Transverse colon (tissue), 4 donors: ENCODE measurements at regions not wholly inside any gene's neighbourhood (a gene's known extent, or its start where the extent isn't known, plus 50 kb on each side); places are given as distances from the start of the nearest gene placed in this dataset.

Experiments used
- DNase-seq: peaks from one replicate; pipeline ENCODE4 v3.0.0-alpha.2; 2019
- H3K27ac ChIP-seq, 4 donors: fragments of 200-600 bp; sonication (generic); 2 replicates each; pipeline ENCODE4 v1.5.1; 2016 to 2018; ENCODE audit warnings: inconsistent platforms in 4 of 4
- H3K27me3 ChIP-seq: fragments of 200-600 bp; sonication (generic); 2 replicates; pipeline ENCODE4 v1.5.1; 2017; ENCODE audit warnings: inconsistent platforms
- H3K36me3 ChIP-seq, 4 donors: fragments of 200-600 bp; sonication (generic); 2 replicates each; pipeline ENCODE4 v1.5.1; 2017 to 2019; ENCODE audit warnings: inconsistent platforms in 4 of 4
- H3K4me1 ChIP-seq, 4 donors: fragments of 200-600 bp; sonication (generic); 2 replicates each; pipeline ENCODE4 v1.5.1; 2017 to 2020; ENCODE audit warnings: inconsistent platforms in 4 of 4
- H3K4me3 ChIP-seq, 4 donors: fragments of 200-600 bp; sonication (generic); 1 replicate in 1 of 4; 2 replicates in 3 of 4; pipeline versions ENCODE4 v1.5.1 to v1.6.1; 2017 to 2019; ENCODE audit warnings: inconsistent platforms in 4 of 4
- H3K9me3 ChIP-seq, 2 donors: fragments of 200-600 bp; sonication (generic); 2 replicates each; pipeline ENCODE4 v1.5.1; 2017 to 2019; ENCODE audit warnings: inconsistent platforms in 2 of 2
- CTCF ChIP-seq, 5 experiments: fragments of 200-600 bp in 3 of 5; fragments of 450-650 bp in 2 of 5; sonication (generic) in 3 of 5; IDR thresholded peaks; 1 replicate in 2 of 5; 2 replicates in 3 of 5; pipeline ENCODE4 v1.5.1; 2016 to 2017; ENCODE audit warnings: antibody characterized with exemption in 5 of 5, inconsistent platforms in 3 of 5, mild to moderate bottlenecking in 2 of 5, moderate library complexity in 1 of 5
- EP300 ChIP-seq: sonication (generic); formaldehyde crosslinking; IDR thresholded peaks from one replicate; pipeline ENCODE4 v1.6.1; 2017; ENCODE audit warnings: antibody characterized with exemption, low read depth
- POLR2A ChIP-seq: fragments of 450-650 bp; IDR thresholded peaks from one replicate; pipeline ENCODE4 v1.6.1; 2016; ENCODE audit warnings: antibody characterized with exemption, mild to moderate bottlenecking, moderate library complexity
- POLR2AphosphoS5 ChIP-seq, 3 donors: sonication (generic); formaldehyde crosslinking; IDR thresholded peaks; one replicate each; pipeline ENCODE4 v1.6.1; 2016; ENCODE audit warnings: antibody characterized with exemption in 3 of 3
- WGBS, 2 donors: methylation state at CpG; one replicate each; pipeline ENCODE4 v1.1.5; 2018; ENCODE audit warnings: low coverage in 1 of 2; 5-methylcytosine and 5-hydroxymethylcytosine counted together
- in situ Hi-C, 4 donors: fragments of 200-750 bp; cut with MboI; loops; one replicate each; pipeline versions ENCODE4 v1.15.0 to v1.15.1; 2017; ENCODE audit warnings: low sequenced_read_pairs in 3 of 4, low pct_ligation_motif_present in 1 of 4, low pct_unique_long_range_greater_than_20kb in 1 of 4
- intact Hi-C: fragments of 100-400 bp; cut with DNase I; formaldehyde crosslinking; loops from one replicate; pipeline ENCODE4 v1.15.1; 2023; ENCODE audit warnings: low total_unique reads

GRCh38 chr10:44539178-44539577 is 154.3 kb upstream of the CXCL12 start:
- no peak overlapping the region for H3K4me3 ChIP-seq
- no peaks in the 10 kb centered on the region for H3K36me3 ChIP-seq
- intact Hi-C loops (no loop called here), in situ Hi-C loops (no loop called here)
- 66 to 81% methylated on average over 3 of the region's 3 CpGs for WGBS, 2 donors
- DNase-seq: no peak
- H3K4me1 ChIP-seq: no peaks in the 10 kb centered on the region
- no peak overlapping the region for H3K27ac ChIP-seq
- no peaks in the 10 kb centered on the region for H3K9me3 ChIP-seq
- H3K27me3 ChIP-seq: no peaks in the 10 kb centered on the region
- TF ChIP-seq CTCF (IDR thresholded peaks at IDR 0.05): no peak
- peak in 2 of 3 donors; percentile 30 to 50 for TF ChIP-seq POLR2AphosphoS5 (IDR thresholded peaks at IDR 0.05)

- TF ChIP-seq CTCF (IDR thresholded peaks at IDR 0.05) (no peak), POLR2A (no peak), EP300 (no peak), POLR2AphosphoS5 (IDR thresholded peaks at IDR 0.05) (no peak)
Measured at GRCh38 chr10:44552726-44553125, 167.8 kb upstream of the CXCL12 start.

GRCh38 chr10:44557596-44558191 is 172.8 kb upstream of the CXCL12 start:
- TF ChIP-seq POLR2AphosphoS5 (IDR thresholded peaks at IDR 0.05) (no peak), POLR2A (no peak), EP300 (no peak), CTCF (IDR thresholded peaks at IDR 0.05) (no peak)
- H3K27ac ChIP-seq: no peak overlapping the region
- H3K27me3 ChIP-seq: no peaks in the 10 kb centered on the region
- in situ Hi-C loops (no loop called here), intact Hi-C loops (no loop called here)
- H3K36me3 ChIP-seq: no peaks in the 10 kb centered on the region
- no peaks in the 10 kb centered on the region for H3K4me1 ChIP-seq
- WGBS, 2 donors: 89 to 90% methylated on average over 5 of the region's 7 CpGs
- H3K9me3 ChIP-seq: no peaks in the 10 kb centered on the region
- no peak for DNase-seq
- H3K4me3 ChIP-seq: no peak overlapping the region

More at GRCh38 chr10:44552726-44553125, 167.8 kb upstream of the CXCL12 start:
- 83 to 89% methylated on average over 8 of the region's 8 CpGs for WGBS, 2 donors
- H3K9me3 ChIP-seq: peaks cover 4 to 11% of the 10 kb centered on the region in 2 donors
- DNase-seq: no peak
- in situ Hi-C loops (no loop called here), intact Hi-C loops (no loop called here)
- H3K27ac ChIP-seq: no peak overlapping the region
- no peaks in the 10 kb centered on the region for H3K27me3 ChIP-seq
- H3K36me3 ChIP-seq: no peaks in the 10 kb centered on the region
- no peak overlapping the region for H3K4me3 ChIP-seq
- H3K4me1 ChIP-seq: no peaks in the 10 kb centered on the region

GRCh38 chr10:44558521-44558920 is 173.6 kb upstream of the CXCL12 start:
- Histone ChIP-seq H3K27me3 (no peaks in the 10 kb centered on the region), H3K4me3 (no peak overlapping the region), H3K27ac (no peak overlapping the region), H3K4me1 (no peaks in the 10 kb centered on the region), H3K36me3 (no peaks in the 10 kb centered on the region), H3K9me3 (no peaks in the 10 kb centered on the region)
- intact Hi-C loops: no loop called here
- no peak for DNase-seq
- TF ChIP-seq CTCF (IDR thresholded peaks at IDR 0.05) (no peak), POLR2A (no peak), EP300 (no peak), POLR2AphosphoS5 (IDR thresholded peaks at IDR 0.05) (no peak)
- in situ Hi-C loops: no loop called here
